CD1c-positive myeloid dendritic cell (primary cell): ENCODE measurements at regions not wholly inside any gene's neighbourhood (a gene's known extent, or its start where the extent isn't known, plus 50 kb on each side); places are given as distances from the start of the nearest gene placed in this dataset.
"Not testable (repeated sequence)": the region's sequence is repeated elsewhere in the genome, so short reads cannot be mapped to it uniquely, and the experiment has no call there.

Experiments
- DNase-seq: peaks from one replicate; pipeline ENCODE4 v3.0.0-alpha.2; 2016; ENCODE audit errors: extremely low spot score

GRCh38 chr5:147081311-147081764 is 153.5 kb upstream of the STK32A start:
- DNase-seq = no peak

GRCh38 chr5:147084702-147085101 is 150.1 kb upstream of the STK32A start:
- DNase-seq = no peak

- DNase-seq = no peak
Observed at GRCh38 chr5:147085409-147085808, 149.4 kb upstream of the STK32A start.

GRCh38 chr5:147092044-147092443 is 142.8 kb upstream of the STK32A start:
- DNase-seq = no peak

GRCh38 chr5:147093138-147093537 is 141.7 kb upstream of the STK32A start:
- peak; percentile 12 for DNase-seq

GRCh38 chr5:147095740-147096139 is 139.1 kb upstream of the STK32A start:
- DNase-seq = no peak

- DNase-seq = peak; percentile 26
Observed at GRCh38 chr5:147098233-147098790, 136.5 kb upstream of the STK32A start.

GRCh38 chr5:147101659-147102369 is 133.0 kb upstream of the STK32A start:
- no peak for DNase-seq

- no peak for DNase-seq
Observed at GRCh38 chr5:147112899-147113298, 121.9 kb upstream of the STK32A start.

- DNase-seq = no peak
Observed at GRCh38 chr5:147113967-147114366, 120.9 kb upstream of the STK32A start.

GRCh38 chr5:147139759-147140158 is 95.1 kb upstream of the STK32A start:
- not testable (repeated sequence) for DNase-seq

GRCh38 chr5:147140558-147140957 is 94.3 kb upstream of the STK32A start:
- DNase-seq = no peak

- DNase-seq = not testable (repeated sequence)
Observed at GRCh38 chr5:147141580-147141979, 93.2 kb upstream of the STK32A start.

GRCh38 chr5:147143215-147143614 is 91.6 kb upstream of the STK32A start:
- no peak for DNase-seq

GRCh38 chr5:147145328-147145727 is 89.5 kb upstream of the STK32A start:
- DNase-seq = no peak

GRCh38 chr5:147148715-147149114 is 86.1 kb upstream of the STK32A start:
- no peak for DNase-seq

- DNase-seq = no peak
Observed at GRCh38 chr5:147152086-147152485, 82.7 kb upstream of the STK32A start.

GRCh38 chr5:147154809-147155208 is 80.0 kb upstream of the STK32A start:
- DNase-seq = no peak

GRCh38 chr5:147156012-147156411 is 78.8 kb upstream of the STK32A start:
- no peak for DNase-seq

- no peak for DNase-seq
Observed at GRCh38 chr5:147160902-147161700, 73.7 kb upstream of the STK32A start.

- DNase-seq = no peak
Observed at GRCh38 chr5:147162740-147163139, 72.1 kb upstream of the STK32A start.

GRCh38 chr5:147167529-147167928 is 67.3 kb upstream of the STK32A start:
- no peak for DNase-seq
